ENCODE measurements at regions not wholly inside any gene's neighbourhood (a gene's known extent, or its start where the extent isn't known, plus 50 kb on each side); places are given as distances from the start of the nearest gene placed in this dataset.
A peak's percentile ranks its signal among the peaks of the same experiment; 100 is the strongest.
"Not testable (repeated sequence)": the region's sequence is repeated elsewhere in the genome, so short reads cannot be mapped to it uniquely, and the experiment has no call there.

DNA sequence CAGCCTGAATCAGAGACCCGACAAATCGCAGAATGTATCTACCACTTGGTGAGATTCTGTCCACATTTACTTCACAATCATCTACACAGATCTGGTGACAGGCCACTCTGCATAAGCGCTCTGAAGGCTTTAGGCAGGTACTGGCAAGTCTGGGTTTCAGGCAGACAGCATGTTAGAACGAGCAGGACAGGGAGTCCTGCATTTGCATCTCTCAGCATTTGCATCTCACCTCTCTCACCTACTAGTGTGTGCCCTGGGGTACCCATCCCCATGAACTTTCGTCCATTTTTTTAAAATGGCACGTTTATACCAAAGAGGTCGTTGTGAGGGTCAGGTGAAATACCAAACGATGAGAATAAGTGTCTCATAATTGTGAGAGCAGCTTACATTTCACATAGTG lies 108.2 kb downstream of the SPATA31A1 start:
- not testable (repeated sequence) for DNase-seq (ENCODE audit: low read depth in 2 of 2)

DNA sequence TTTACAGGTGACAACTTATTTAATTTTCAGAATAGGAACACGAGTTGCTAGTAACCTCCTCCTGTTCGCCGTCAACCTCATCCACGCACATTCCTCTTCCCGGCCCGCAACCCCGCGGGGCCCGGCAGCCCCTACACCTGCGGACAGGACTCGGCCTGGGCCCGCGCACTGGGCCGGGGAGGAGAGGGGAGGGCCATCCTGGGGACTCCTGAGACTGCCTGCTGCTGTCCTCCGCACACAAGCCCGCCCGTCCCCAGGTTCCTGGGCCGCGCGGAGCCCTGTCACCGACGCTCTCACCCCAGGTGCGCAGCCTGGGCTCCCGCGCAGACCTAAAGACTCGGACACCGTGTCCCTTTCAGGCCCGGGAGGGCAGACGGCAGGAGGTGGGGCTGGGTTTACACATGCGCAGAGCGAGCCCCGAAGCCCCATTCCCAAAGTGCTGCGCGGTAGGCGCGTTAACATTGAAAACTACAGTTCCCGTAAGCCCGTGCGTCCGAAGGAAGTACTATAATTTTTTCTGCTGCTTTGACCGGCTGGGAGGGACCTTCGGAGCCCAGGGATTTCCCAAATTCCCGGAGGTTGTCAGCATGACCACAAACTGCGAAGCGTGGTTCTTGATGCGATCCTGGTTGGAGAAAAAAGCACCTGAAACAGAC lies 108.8 kb downstream of the SPATA31A1 start:
- peak; percentile 12 to 45 for DNase-seq (ENCODE audit: low read depth in 2 of 2)

DNA sequence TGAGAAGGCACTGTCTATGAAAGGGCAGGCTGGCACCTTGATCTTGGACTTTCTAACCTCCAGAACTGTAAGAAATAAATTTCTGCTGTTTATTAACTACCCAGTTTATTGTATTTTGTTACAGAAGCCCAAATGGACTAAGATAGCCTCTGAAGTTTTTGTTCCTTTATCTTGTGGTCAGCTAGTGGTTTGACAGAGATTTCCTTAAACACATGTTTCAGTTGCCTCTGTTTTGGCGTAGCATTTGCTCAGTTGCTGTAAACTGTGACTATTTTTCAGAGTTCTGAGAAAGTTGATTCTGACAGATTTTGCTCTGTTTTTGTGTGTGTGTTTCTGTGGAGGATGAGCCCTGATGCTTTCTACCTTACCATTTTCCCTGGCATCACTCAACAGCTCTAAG lies 119.0 kb downstream of the SPATA31A1 start:
- not testable (repeated sequence) for DNase-seq (ENCODE audit: low read depth in 2 of 2)

DNA sequence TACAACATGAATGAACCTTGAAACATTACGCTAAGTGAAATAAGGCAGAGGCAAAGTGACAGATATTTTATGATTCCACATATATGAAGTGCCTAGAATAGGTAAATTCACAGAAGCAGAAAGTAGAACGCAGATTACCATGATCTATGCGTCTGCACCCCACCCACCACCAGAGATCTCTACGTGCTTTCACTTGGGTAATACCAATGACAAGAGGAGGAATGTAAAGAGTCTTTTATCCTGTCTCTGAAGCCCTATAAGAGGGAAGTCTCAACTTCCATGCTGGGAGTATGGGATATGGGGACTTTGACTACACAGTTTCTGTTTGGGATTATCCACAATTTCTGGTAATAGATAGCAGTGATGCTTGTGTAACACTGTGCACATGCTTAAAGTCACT lies 127.6 kb downstream of the SPATA31A1 start:
- not testable (repeated sequence) for DNase-seq (ENCODE audit: low read depth in 2 of 2)

DNA sequence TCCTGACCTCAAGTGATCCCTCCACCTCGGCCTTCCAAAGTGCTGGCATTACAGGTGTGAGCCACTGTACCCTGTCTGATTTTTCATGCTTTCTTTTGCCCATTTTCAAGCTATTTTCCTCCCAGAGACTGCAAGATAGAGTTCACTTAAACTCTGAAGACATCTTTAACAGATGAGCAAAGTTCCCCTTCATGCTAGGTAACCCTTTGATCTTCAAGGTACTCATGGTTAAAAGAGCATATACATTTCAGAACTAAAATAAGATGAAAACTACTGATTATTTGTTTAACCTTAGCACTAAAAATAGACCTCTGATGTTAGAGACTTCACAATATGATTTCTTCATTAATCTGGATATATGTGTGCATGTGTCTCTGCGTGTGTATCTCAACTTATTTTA lies 128.4 kb downstream of the SPATA31A1 start:
- DNase-seq (ENCODE audit: low read depth in 2 of 2) = not testable (repeated sequence)

DNA sequence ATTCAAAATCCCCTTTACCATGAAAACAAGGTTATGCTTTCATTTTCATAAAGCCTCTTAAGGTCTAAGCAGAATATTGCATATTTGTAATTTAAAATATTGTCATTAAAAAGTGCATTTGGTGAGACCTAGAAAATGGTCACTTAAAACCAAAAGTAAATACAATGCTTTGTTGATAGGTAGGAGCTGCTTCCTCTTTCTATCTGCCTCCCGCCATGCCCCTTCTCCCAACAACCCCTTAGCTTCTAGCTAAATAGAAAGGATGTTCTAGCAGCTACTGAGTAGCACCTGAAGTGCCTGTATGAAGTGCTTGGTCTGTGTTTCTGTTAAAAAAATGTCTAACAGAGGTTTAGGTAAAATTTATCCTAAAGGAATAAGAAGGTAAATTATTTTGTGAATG lies 128.8 kb downstream of the SPATA31A1 start:
- not testable (repeated sequence) for DNase-seq (ENCODE audit: low read depth in 2 of 2)

DNA sequence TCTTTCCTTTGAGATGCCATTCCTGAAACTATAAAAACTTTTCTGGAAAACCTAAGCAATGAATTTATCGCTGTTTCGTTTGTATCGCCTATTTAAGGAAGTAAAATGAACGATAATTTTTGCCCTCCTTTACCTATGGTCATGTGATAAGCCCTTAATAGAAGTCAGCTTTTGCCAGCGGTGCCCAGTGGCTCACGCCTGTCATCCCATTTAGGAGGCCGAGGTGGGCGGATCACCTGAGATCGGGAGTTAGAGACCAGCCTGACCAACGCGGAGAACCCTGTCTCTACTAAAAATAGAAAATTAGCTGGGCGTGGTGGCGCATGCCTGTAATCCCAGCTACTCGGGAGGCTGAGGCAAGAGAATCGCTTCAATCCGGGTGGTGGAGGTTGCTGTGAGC lies 132.0 kb downstream of the SPATA31A1 start:
- not testable (repeated sequence) for DNase-seq (ENCODE audit: low read depth in 2 of 2)

DNA sequence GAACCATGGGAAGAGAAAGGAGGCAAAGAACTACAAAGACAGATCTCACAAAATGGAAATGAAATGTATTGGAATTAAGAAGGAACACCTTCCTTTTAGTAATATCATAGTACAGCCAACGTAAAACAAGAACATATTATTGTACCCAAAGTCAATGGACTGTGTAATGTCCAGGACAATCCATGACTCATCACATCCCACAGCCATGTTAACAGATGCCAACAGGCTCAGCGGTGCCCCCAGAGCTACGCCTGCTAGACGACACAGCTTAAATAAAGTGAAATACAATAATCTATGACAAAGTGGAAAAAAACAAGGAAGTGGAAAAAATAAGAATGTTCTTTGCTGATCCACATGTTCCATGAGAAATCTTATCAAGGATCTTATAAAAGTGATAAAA lies 140.8 kb downstream of the SPATA31A1 start:
- not testable (repeated sequence) for DNase-seq (ENCODE audit: low read depth in 2 of 2)

DNA sequence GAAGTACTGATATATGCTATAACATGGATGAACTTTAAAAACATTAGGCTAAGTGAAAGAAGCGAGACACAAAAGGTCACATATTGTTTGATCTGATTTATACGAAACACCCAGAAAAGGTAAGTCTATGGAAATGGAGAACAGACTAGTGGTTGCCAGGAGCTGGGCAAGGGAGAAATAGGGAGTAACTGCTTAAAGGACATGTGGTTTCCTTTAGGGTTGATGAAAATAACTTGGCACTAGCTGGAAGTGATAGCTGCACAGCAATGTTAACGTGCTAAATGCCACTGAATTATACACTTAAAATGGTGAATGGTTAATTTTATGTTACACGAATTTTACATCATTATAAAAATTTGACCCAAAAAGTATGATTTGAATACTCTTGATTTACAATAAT lies 147.7 kb downstream of the SPATA31A1 start:
- DNase-seq (ENCODE audit: low read depth in 2 of 2) = not testable (repeated sequence)

DNA sequence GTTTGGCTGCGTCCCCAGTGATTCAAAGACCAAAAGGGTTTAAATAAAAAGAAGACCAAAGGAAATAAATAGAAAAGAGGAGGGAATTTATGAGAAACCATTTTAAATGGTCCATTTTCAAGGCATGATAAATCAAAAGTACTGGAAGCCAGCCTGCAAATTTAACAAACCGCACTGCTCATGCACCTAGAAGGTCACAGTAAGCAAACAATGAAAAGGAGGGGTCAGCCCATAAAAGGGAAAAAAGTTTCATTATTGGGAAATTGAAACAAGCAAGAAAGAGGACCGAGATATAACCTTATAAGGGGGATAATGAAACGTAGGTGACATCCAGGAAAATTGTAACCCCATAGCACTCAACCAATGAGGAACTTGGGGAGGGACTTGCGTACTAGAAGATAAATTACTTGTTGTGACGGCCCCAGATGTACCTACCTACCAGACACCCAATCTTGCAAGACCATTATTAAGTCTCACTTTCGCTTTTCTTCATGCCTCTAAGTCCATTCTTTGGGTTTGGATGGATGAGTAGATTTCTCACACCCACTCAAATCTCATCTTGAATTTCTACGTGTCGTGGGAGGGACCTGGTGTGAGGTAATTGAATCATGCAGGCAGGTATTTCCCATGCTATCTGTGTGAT lies 172.0 kb downstream of the SPATA31A1 start:
- not testable (repeated sequence) for DNase-seq (ENCODE audit: low read depth in 2 of 2)

DNA sequence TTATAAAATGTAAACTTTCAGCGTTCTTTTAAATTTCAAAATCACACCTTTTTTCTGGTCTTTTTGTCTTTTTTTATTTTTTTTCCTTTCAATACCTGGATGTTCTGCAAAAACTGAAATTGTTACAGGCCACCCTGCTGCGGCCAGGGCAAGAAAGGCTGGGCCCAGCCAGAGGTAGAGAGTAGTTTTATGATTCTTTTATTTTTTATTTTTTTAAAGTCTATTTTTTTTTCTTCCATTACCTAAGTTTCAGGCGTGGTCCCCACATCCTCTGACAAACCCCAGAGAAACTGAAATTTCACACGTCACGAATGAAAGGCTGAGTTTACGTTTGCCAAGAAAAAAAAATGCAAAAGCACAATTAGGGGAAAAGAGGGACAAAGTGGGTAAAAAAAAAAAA lies 177.1 kb downstream of the SPATA31A1 start:
- not testable (repeated sequence) for DNase-seq (ENCODE audit: low read depth in 2 of 2)

DNA sequence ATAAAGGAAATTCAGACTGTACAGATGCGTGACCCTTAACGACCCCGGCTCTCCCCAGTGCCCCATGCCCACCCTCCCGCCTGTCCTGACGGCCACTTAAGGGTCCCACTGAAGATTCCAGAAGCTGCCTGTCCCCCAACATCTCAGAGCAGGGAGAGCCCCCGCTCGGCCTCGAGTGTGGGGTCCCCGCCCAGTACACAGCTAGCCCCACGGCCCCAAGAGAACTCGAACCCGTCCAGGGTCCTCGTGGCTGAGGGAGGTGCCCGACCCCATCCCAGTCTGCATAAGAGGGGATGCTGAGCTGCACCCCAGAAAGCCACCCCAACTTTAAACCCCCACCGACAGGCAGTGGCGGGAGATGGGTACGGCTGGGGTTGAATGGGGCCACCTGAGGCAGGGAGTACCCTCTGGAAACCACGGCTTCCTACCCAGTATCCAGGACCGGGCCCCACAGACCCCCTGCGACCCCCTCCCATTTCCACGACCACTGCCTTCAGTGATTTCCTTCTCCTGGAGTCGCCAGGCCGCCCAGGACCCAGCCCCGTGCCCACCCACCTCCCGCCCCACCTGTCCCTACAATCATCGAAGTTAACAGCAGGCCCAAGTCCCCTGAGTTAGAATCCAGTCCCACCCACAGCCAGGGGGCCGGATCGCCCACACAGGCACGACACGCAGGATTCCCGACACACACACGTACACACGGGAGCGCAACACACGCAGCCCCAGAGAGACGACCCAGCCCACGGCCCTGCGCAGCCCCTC lies 177.7 kb downstream of the SPATA31A1 start:
- DNase-seq (ENCODE audit: low read depth in 2 of 2) = not testable (repeated sequence)

DNA sequence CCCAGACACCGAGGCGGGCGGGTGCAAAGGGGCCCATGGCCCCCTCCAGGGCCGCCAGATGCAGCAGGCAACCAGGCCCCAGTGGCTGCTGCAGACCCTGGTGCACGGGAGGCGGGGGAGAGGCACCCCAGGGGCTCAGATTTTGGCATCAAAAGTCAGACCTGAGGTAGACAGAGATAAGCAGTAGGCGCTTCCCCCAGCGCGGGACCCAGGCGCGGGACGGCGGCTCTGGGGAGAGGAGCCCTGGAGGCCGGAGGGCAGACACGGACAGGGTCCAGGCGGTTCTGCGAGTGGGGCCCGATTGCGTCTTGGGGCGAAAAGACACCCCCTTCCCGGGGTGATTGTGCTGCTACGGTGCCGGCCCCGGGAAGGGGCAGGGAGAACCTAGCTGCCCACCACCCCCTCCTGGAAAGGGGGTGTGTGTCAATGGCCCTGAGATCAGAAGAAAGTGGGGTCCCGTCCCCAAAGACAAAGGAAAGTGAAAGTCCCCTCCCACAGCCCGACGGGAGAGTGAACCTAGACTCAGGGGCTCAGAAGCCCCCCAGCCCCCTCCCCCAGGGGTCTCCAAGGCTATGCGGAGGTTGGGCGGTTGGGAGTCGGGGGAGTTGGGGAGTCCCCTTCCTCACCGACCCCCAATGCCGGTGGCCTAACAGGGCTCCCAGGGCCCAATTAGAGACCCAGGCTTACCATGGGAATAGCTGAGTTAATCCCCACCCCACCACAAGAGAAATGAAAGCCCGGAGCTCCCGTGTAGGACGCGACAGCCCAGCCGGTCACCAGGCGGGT lies 178.5 kb downstream of the SPATA31A1 start:
- not testable (repeated sequence) for DNase-seq (ENCODE audit: low read depth in 2 of 2)

DNA sequence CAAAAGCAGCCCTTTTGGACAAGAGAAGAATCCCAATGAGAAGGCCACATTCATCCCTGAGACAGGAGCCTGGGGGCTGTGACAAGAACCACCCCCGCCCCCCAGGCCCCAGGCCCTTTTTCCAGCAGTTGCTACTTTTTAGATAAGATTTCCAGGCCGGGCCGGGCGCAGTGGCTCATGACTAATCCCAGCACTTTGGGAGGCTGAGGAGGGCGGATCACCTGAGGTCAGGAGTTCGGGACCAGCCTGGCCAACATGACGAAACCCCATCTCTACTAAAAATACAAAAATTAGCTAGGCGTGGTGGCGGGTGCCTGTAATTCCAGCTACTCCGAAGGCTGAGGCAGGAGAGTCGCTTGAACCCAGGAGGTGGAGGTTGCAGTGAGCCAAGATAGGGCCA lies 179.4 kb downstream of the SPATA31A1 start:
- not testable (repeated sequence) for DNase-seq (ENCODE audit: low read depth in 2 of 2)

DNA sequence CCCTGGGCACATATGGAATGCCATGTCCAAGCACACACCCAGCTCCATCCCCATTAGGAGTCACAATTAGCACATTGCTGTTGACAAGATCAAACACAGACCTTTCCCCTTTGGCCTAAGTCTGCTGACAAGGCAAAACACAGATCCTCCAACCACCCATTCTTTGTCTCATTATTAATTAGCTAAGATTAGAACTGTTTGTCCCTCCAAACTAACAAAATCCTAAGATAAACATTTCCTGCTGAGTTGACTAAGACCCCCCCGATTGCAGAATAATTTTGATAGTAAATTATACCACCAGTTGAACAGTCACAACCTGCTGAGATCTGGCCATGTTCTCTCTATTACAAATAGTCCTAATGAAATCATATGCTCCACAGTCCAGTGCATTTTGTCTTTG lies 186.7 kb downstream of the SPATA31A1 start:
- not testable (repeated sequence) for DNase-seq (ENCODE audit: low read depth in 2 of 2)

DNA sequence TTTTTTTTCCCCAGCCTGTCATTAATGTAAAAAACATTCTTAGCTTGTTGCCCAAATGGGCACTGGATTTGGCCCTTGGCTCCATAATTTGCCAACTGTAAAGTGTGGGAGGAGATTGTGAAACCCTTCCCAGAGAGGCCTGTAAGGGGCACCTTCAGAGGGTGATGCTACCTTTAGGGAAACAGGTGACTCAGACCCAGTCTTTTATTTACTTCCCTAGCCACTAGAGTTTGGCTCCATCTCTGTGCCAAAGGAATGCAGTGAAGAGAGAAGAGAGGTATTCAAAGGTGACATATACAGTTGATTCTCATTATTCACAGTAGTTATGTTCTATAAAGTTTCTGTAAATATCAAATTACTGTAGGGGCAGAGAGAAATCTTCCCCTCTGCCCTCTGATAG lies 189.6 kb downstream of the SPATA31A1 start:
- not testable (repeated sequence) for DNase-seq (ENCODE audit: low read depth in 2 of 2)

DNA sequence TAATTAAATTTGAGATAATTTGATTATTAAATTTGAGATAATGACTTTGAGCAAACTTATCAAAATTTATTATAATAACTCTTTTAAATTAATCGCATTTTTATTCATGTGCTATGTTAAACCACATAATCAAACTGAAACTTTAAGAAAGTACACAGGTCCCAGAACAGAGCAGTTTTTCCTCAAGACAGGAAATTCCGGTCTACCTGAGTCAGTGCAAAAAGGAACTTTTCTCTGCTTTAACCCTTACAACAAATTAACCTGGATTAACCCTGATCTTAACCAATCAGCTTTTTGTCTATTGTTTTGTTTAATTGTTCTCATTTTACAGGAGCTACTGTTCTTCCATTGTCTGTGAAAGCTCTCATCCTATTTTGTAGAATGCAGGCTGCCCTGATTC lies 195.1 kb downstream of the SPATA31A1 start:
- not testable (repeated sequence) for DNase-seq (ENCODE audit: low read depth in 2 of 2)

DNA sequence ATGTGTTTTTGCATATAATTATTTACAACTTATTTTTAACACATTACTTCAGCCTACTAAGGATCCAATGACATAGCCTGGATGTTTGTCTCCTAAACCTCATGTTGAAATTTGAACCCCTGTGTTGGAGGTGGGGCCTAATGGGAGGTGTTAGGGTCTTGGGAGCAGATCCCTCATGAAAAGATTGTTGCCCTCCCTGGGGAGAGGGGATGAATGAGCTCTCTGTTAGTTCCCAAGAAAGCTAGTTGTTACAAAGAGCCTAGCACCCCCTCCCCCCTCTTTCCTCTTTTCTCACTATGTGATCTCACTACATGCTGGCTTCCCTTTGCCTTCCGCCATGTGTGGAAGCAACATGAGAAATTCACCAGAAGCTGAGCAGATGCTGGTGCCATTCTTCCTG lies 196.1 kb downstream of the SPATA31A1 start:
- DNase-seq (ENCODE audit: low read depth in 2 of 2) = not testable (repeated sequence)

DNA sequence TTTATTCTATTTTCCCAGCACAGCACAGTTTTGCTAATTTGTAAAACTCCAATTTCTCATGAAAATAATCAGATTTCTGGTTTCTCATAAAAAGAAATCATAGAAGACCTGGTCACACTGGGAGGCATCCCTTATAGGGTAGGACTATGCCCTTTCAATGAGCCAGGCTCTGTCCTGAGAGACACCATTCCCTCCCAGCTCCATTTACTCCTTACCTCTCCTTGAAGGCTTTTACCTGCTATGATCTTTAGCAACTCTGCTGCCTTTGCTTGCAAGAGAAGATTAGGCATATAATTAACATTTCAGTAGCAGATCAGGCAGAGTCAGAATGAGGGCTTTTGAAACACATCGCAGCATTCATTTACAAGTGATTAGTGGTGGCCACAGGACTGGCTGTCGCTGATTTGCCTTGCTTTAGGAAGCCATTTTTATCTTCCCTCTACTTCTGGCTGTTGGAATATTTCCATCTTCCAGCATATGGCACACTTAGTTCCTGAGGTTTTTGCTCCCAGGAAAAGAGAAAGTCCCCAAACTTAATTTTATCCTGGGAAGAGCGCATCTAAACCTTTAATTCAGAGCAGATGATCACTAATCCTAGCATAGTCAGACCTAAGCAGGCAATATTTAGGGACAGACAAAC lies 196.9 kb downstream of the SPATA31A1 start:
- not testable (repeated sequence) for DNase-seq (ENCODE audit: low read depth in 2 of 2)

DNA sequence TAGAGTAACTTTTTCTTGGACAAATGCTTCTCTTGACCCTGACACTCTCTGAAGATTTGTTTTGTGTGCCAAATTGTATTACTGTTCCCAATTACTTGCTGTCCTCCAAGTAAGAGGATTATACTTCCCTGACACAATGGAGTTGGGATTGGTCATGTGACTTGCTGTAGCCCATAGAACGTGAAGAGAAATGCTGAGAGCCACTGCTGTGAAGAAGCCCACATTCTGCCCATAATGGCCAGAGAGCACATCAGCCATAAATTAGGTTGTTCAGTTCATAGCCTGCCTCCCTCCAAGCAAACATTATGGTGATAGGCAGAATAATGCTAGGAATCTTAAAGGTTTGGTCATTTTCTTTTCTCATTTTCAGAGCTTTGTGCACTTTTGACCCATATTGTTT lies 198.9 kb downstream of the SPATA31A1 start:
- DNase-seq (ENCODE audit: low read depth in 2 of 2) = not testable (repeated sequence)

DNA sequence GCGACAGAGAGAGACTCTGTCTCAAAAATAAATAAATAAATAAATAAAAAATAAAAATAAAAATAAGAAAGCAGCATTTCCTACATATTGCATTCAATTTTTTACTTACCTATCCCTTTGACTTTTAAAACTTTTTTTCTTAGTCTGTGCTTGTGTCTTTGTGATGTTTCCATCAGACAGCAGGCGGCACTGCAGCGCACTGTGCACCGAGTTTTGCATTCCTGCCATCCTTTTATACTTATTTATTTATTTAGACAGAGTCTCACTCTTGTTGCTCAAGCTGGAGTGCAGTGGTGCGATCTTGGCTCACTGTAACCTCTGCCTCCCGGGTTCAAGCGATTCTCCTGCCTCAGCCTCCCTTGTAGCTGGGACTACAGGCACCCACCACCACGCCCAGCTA lies 203.9 kb downstream of the SPATA31A1 start:
- not testable (repeated sequence) for DNase-seq (ENCODE audit: low read depth in 2 of 2)
